ENCODE measurements at regions not wholly inside any gene's neighbourhood (a gene's known extent, or its start where the extent isn't known, plus 50 kb on each side); places are given as distances from the start of the nearest gene placed in this dataset.

GRCh38 chr3:27655547-27655946 is 66.6 kb downstream of the EOMES start:
- Histone ChIP-seq H3K79me2 (ENCODE audit: insufficient read depth, low read length) (no peaks in the 10 kb centered on the region), H3K9me3 (ENCODE audit: control insufficient read depth, low read depth, low read length) (no peaks in the 10 kb centered on the region), H2BK12ac (ENCODE audit: insufficient read length, low read depth, low read length) (no peak overlapping the region), H3T11ph (ENCODE audit: low read length) (no peak overlapping the region), H4K20me1 (ENCODE audit: control insufficient read depth, insufficient read depth, insufficient read length) (no peaks in the 10 kb centered on the region), H3K56ac (ENCODE audit: insufficient read length, low read depth, low read length) (no peak overlapping the region), H2AK5ac (ENCODE audit: insufficient read length, low read length) (no peak overlapping the region), H3K23me2 (ENCODE audit: insufficient read length, low read depth, low read length, poor library complexity, severe bottlenecking) (no peaks in the 10 kb centered on the region), H3K4me1 (ENCODE audit: insufficient read depth, low read length) (peaks cover 9% of the 10 kb centered on the region; the same call in 1 of the 2 replicates), H3K27me3 (ENCODE audit: insufficient read depth, low read length) (no peaks in the 10 kb centered on the region), H3K14ac (ENCODE audit: insufficient read depth, low read length) (no peak overlapping the region), H2BK20ac (ENCODE audit: low read depth, low read length, poor library complexity, severe bottlenecking) (no peak overlapping the region), H2BK120ac (ENCODE audit: low read depth, low read length, poor library complexity, severe bottlenecking) (no peak overlapping the region), H3K4ac (ENCODE audit: low read depth, low read length) (no peak overlapping the region), H3K9ac (ENCODE audit: extremely low read depth, insufficient read length, low read length) (no peak overlapping the region), H3K27ac (ENCODE audit: insufficient read length, low read depth, low read length) (no peak overlapping the region), H2AFZ (ENCODE audit: low read length) (no peak overlapping the region), H3K4me2 (ENCODE audit: insufficient read depth, insufficient read length, low read length) (no peak overlapping the region), H2BK15ac (ENCODE audit: low read depth, low read length) (no peak overlapping the region), H4K8ac (replicated peaks; ENCODE audit: insufficient read length, low read depth, low read length) (no peak overlapping the region), H4K91ac (ENCODE audit: insufficient read length, low read depth, low read length) (no peak overlapping the region), H2BK5ac (ENCODE audit: insufficient read length, low read length) (no peak overlapping the region), H4K5ac (ENCODE audit: insufficient read length, low read depth, low read length) (no peak overlapping the region), H3K23ac (ENCODE audit: insufficient read length, low read depth, low read length) (no peak overlapping the region), H3K18ac (ENCODE audit: insufficient read length, low read depth, low read length) (no peak overlapping the region), H3K79me1 (ENCODE audit: insufficient read depth, low read depth, low read length, poor library complexity, severe bottlenecking) (no peaks in the 10 kb centered on the region)
- no peak for DNase-seq
- no peaks in the 10 kb centered on the region; a peak in 1 of 5 replicates for H3K9me3 Mint-ChIP-seq
- no peak overlapping the region for H3K4me3 Mint-ChIP-seq
- H3K36me3 Mint-ChIP-seq (ENCODE audit: insufficient read depth in 1 of 3, low read depth in 3 of 3), result no peaks in the 10 kb centered on the region
- H3K4me1 Mint-ChIP-seq, result peaks cover 31 to 33% of the 10 kb centered on the region in 2 experiments
- H3K27me3 Mint-ChIP-seq (ENCODE audit: low read depth), result no peaks in the 10 kb centered on the region
- WGBS (ENCODE audit: extremely low coverage, insufficient read length, low lambda C conversion rate), result no CpG with 5 or more reads among the region's 5 CpGs
- TF ChIP-seq CTCF (conservative IDR thresholded peaks at IDR 0.05), result no peak
- H3K27ac Mint-ChIP-seq, result no peak overlapping the region; a peak in 1 of 7 replicates
